ENCODE measurements at regions not wholly inside any gene's neighbourhood (a gene's known extent, or its start where the extent isn't known, plus 50 kb on each side); places are given as distances from the start of the nearest gene placed in this dataset.
A peak's percentile ranks its signal among the peaks of the same experiment; 100 is the strongest.

DNA sequence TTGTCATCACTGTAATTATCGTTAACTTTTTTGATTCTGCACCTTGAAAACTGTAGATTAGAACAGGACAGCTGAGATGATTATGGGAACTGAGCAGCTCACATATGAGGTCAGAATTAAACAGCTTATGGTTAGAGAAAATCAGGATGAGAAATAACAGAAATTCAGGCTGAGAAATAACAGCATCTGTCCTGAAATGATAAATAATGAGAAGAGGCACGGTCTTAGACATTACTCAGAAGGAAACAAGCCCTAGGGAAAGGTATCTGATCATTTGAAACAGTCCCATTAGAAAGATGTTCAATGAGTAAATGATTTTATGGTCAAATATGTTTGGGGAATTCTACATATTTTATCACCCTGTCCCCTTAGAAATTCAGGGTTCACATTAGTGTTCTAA, 65.6 kb upstream of the PCGF5 start:
- no peak for TF ChIP-seq EP300 (IDR thresholded peaks at IDR 0.05; ENCODE audit: borderline replicate concordance)
- no peak for TF ChIP-seq ZBTB7A (IDR thresholded peaks at IDR 0.05; ENCODE audit: low read depth)
- no peak for TF ChIP-seq RAD21 (IDR thresholded peaks at IDR 0.05; ENCODE audit: low read depth)
- TF ChIP-seq TAF1 (IDR thresholded peaks at IDR 0.05; ENCODE audit: low read depth) = no peak
- TF ChIP-seq, protein P1, sequence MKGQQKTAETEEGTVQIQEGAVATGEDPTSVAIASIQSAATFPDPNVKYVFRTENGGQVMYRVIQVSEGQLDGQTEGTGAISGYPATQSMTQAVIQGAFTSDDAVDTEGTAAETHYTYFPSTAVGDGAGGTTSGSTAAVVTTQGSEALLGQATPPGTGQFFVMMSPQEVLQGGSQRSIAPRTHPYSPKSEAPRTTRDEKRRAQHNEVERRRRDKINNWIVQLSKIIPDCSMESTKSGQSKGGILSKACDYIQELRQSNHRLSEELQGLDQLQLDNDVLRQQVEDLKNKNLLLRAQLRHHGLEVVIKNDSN (IDR thresholded peaks at IDR 0.05) = no peak

DNA sequence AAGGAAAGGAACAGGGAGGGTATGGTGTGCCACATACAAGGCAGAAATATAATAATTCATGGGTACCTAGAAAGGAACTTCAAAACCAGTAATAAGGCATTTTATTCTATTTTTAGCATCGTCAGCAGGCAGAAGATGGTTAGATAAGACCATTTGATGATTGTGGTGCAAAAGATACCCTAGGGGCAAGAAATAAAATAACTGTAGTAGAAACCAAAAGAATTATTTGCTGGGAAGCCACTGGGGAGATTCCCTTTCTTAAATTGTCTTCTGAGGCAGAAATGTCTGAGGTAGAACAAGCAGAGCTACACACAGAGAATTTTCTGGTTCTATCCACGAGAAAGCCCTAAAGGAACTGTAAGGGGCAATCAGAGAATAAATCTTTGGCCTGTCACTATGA, 64.3 kb upstream of the PCGF5 start:
- TF ChIP-seq, protein P2, sequence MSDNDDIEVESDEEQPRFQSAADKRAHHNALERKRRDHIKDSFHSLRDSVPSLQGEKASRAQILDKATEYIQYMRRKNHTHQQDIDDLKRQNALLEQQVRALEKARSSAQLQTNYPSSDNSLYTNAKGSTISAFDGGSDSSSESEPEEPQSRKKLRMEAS (IDR thresholded peaks at IDR 0.05) = no peak
- TF ChIP-seq EP300 (IDR thresholded peaks at IDR 0.05; ENCODE audit: borderline replicate concordance) (no peak), FOXM1 (IDR thresholded peaks at IDR 0.05; ENCODE audit: borderline replicate concordance, low read depth) (no peak), TCF12 (IDR thresholded peaks at IDR 0.05; ENCODE audit: low read depth) (no peak), TEAD4 (IDR thresholded peaks at IDR 0.05) (no peak), RAD21 (IDR thresholded peaks at IDR 0.05; ENCODE audit: low read depth) (no peak), NFIC (IDR thresholded peaks at IDR 0.05) (no peak), TAF1 (IDR thresholded peaks at IDR 0.05; ENCODE audit: low read depth) (no peak), CEBPB (IDR thresholded peaks at IDR 0.05) (no peak), EGR1 (IDR thresholded peaks at IDR 0.05) (no peak), ZBTB7A (IDR thresholded peaks at IDR 0.05; ENCODE audit: low read depth) (no peak), CREB1 (IDR thresholded peaks at IDR 0.05; ENCODE audit: low read depth) (no peak), YY1 (IDR thresholded peaks at IDR 0.05; ENCODE audit: low read depth) (no peak)
- TF ChIP-seq, protein P3, sequence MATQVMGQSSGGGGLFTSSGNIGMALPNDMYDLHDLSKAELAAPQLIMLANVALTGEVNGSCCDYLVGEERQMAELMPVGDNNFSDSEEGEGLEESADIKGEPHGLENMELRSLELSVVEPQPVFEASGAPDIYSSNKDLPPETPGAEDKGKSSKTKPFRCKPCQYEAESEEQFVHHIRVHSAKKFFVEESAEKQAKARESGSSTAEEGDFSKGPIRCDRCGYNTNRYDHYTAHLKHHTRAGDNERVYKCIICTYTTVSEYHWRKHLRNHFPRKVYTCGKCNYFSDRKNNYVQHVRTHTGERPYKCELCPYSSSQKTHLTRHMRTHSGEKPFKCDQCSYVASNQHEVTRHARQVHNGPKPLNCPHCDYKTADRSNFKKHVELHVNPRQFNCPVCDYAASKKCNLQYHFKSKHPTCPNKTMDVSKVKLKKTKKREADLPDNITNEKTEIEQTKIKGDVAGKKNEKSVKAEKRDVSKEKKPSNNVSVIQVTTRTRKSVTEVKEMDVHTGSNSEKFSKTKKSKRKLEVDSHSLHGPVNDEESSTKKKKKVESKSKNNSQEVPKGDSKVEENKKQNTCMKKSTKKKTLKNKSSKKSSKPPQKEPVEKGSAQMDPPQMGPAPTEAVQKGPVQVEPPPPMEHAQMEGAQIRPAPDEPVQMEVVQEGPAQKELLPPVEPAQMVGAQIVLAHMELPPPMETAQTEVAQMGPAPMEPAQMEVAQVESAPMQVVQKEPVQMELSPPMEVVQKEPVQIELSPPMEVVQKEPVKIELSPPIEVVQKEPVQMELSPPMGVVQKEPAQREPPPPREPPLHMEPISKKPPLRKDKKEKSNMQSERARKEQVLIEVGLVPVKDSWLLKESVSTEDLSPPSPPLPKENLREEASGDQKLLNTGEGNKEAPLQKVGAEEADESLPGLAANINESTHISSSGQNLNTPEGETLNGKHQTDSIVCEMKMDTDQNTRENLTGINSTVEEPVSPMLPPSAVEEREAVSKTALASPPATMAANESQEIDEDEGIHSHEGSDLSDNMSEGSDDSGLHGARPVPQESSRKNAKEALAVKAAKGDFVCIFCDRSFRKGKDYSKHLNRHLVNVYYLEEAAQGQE (IDR thresholded peaks at IDR 0.05; ENCODE audit: low read depth) = no peak
- TF ChIP-seq, protein P1 (IDR thresholded peaks at IDR 0.05) = no peak

DNA sequence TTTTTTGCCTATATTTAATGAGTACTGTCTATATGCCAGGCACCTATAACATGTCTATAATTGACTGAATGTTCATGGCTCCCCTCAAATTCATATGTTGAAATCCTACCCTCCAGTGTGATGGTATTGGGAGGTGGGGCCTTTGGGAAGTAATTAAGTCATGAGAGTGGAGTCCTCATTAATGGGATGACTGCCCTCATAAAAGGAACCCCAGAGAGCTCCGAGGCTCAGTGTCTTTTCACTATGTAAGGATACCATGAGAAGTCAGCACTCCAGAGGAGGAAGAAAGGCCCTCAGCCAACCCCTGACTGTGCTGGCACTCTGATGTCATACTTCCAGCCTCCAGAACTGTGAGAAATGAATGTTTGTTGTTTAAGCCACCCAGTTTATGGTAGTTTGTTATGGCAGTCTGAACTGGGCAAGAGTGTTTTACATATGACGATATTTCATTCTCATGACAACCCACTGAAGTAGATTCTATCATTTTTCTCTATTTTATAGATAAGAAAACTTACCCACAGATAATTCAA, 61.1 kb upstream of the PCGF5 start:
- TF ChIP-seq EGR1 (IDR thresholded peaks at IDR 0.05) (no peak), EP300 (IDR thresholded peaks at IDR 0.05; ENCODE audit: borderline replicate concordance) (no peak), NFIC (IDR thresholded peaks at IDR 0.05) (no peak), CEBPB (IDR thresholded peaks at IDR 0.05) (no peak), TEAD4 (IDR thresholded peaks at IDR 0.05) (no peak), RAD21 (IDR thresholded peaks at IDR 0.05; ENCODE audit: low read depth) (no peak), CREB1 (IDR thresholded peaks at IDR 0.05; ENCODE audit: low read depth) (no peak), YY1 (IDR thresholded peaks at IDR 0.05; ENCODE audit: low read depth) (no peak), FOXM1 (IDR thresholded peaks at IDR 0.05; ENCODE audit: borderline replicate concordance, low read depth) (no peak), ZBTB7A (IDR thresholded peaks at IDR 0.05; ENCODE audit: low read depth) (no peak), TCF12 (IDR thresholded peaks at IDR 0.05; ENCODE audit: low read depth) (no peak)
- TF ChIP-seq, protein P1 (IDR thresholded peaks at IDR 0.05) = no peak
- TF ChIP-seq, protein P3 (IDR thresholded peaks at IDR 0.05; ENCODE audit: low read depth) = no peak
- TF ChIP-seq, protein P2 (IDR thresholded peaks at IDR 0.05) = no peak

DNA sequence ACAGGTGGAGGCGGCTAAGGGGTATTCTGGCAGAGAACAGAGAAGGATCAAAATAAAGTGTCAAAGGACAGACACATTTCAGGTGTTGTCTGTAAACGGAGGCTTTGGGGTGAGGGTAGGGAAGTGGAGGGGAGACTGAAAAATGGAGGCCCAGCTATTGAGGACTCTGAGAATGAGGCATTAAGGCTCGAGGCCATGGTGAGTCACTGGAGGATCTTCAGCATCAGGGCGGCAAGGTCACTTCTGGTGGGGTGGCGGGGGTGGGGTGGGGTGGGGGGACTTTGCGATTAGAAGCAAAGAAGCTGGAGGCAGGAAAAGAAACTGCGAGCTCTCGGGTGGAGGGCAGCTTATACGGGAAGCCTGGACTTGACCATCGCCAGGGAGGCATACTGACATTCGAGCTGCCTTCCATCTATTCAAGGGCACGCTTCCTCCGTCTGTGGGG, 58.4 kb upstream of the PCGF5 start:
- no peak for TF ChIP-seq CEBPB (IDR thresholded peaks at IDR 0.05)
- TF ChIP-seq, protein P2 (IDR thresholded peaks at IDR 0.05) = no peak
- no peak for TF ChIP-seq EGR1 (IDR thresholded peaks at IDR 0.05)
- TF ChIP-seq CREB1 (IDR thresholded peaks at IDR 0.05; ENCODE audit: low read depth) = no peak
- TF ChIP-seq TCF12 (IDR thresholded peaks at IDR 0.05; ENCODE audit: low read depth) = no peak; the same call in 1 of the 2 replicates
- no peak for TF ChIP-seq EP300 (IDR thresholded peaks at IDR 0.05; ENCODE audit: borderline replicate concordance)
- no peak for TF ChIP-seq NFIC (IDR thresholded peaks at IDR 0.05)

DNA sequence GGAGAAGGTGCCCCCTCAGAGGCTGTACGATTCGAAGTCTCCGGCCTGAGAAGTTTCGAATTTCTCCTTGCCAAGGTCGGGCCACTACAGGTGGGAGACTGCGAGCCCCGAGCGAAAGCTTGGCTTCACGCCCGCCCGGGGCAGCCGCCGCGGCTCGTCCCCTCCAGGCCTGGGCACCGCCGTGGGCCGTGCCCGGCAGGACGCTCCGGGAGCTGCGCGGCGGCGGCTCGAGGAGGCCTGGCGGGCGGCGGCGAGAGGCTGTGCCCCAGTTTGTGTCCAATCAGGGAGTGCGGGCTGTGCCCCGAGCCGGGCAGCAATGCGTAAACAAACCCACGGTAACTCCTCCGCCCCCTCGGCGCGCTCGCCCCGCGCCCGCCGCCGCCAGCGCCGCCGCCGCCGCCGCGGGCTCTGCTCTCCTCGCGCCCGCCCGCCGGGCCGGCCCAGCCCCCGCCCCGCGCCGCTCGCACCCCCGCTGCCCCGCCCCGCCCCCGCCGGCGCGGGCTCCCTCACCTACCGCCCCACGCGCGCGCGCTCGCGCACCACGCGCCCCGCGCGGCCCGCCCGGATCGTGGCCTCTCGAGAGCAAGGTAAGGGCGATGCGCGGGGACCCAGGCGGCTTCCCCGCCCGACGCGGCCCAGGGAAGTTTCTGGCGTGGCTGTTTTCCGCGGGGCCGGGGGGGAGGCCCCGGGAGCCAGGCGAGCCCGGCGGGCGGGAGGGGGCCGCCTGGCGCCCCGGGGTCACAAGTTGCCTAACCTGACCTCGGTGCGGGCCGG, 57.8 kb upstream of the PCGF5 start:
- TF ChIP-seq, protein P3 (IDR thresholded peaks at IDR 0.05; ENCODE audit: low read depth) = no peak
- TF ChIP-seq, protein P1 (IDR thresholded peaks at IDR 0.05) = no peak
- TF ChIP-seq, protein P2 (IDR thresholded peaks at IDR 0.05) = peak; percentile 74
- peak; percentile 53 for TF ChIP-seq NFIC (IDR thresholded peaks at IDR 0.05)
- no peak; the same call in none of the 2 replicates for TF ChIP-seq TCF12 (IDR thresholded peaks at IDR 0.05; ENCODE audit: low read depth)
- TF ChIP-seq TEAD4 (IDR thresholded peaks at IDR 0.05) = peak; percentile 11; the same call in 1 of the 2 replicates
- TF ChIP-seq TAF1 (IDR thresholded peaks at IDR 0.05; ENCODE audit: low read depth) = 0 out of 2 replicates have a peak, but pooled peaks have one; percentile 4
- peak; percentile 47 for TF ChIP-seq ZBTB7A (IDR thresholded peaks at IDR 0.05; ENCODE audit: low read depth)
- TF ChIP-seq CEBPB (IDR thresholded peaks at IDR 0.05) = no peak
